Adipocyte (in vitro differentiated cells): ENCODE measurements at regions not wholly inside any gene's neighbourhood (a gene's known extent, or its start where the extent isn't known, plus 50 kb on each side); places are given as distances from the start of the nearest gene placed in this dataset.

Experiments
- DNase-seq: peaks from one replicate; pipeline ENCODE4 v3.0.0-alpha.2; 2015; ENCODE audit warnings: low read depth
- H3K27me3 ChIP-seq: replicated peaks from 2 replicates; pipeline ENCODE4 v1.7.0; 2013; ENCODE audit warnings: mild to moderate bottlenecking, low read length, moderate library complexity; ENCODE audit not compliant: control insufficient read depth, insufficient read depth
- H3K36me3 ChIP-seq: 2 replicates; pipeline ENCODE4 v1.7.0; 2013; ENCODE audit warnings: low read length, mild to moderate bottlenecking, moderate library complexity; ENCODE audit not compliant: control insufficient read depth, insufficient read depth, severe bottlenecking
- H3K4me1 ChIP-seq: 2 replicates; pipeline ENCODE4 v1.7.0; 2013; ENCODE audit warnings: mild to moderate bottlenecking, low read length, moderate library complexity; ENCODE audit not compliant: control insufficient read depth, insufficient read depth
- H3K4me3 ChIP-seq: 2 replicates; pipeline ENCODE4 v1.7.0; 2013; ENCODE audit warnings: mild to moderate bottlenecking, low read length, moderate library complexity
- H3K9ac ChIP-seq: 2 replicates; pipeline ENCODE4 v1.7.0; 2013; ENCODE audit warnings: mild to moderate bottlenecking, low read length, moderate library complexity
- H3K9me3 ChIP-seq: 2 replicates; pipeline ENCODE4 v1.7.0; 2013; ENCODE audit warnings: mild to moderate bottlenecking, low read length, moderate library complexity; ENCODE audit not compliant: control insufficient read depth

DNA sequence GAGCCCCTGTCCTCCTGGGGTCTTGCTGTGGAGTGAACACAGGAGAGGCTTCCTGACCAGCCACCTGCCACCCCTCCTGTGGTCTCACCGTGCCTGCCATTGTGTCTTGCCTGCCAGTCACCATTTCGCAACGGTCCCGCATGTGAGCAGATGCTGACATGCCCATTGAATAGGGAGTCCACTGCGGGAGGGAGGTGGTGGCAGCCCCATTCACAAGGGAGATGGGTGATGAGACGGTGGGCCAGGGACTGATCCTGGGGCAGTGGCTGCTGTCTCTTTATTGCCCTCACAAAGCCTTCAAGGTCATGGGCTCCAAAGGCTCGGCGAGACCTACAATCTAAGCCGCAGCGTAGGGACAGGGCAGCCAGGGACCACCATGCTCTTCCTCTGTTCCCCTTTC is 76.0 kb upstream of the NPTX2 start:
- Histone ChIP-seq H3K4me3 (no peak overlapping the region), H3K36me3 (no peaks in the 10 kb centered on the region), H3K9ac (no peak overlapping the region), H3K9me3 (peaks cover 7% of the 10 kb centered on the region), H3K4me1 (no peaks in the 10 kb centered on the region), H3K27me3 (peaks cover 3% of the 10 kb centered on the region)
- DNase-seq: no peak

DNA sequence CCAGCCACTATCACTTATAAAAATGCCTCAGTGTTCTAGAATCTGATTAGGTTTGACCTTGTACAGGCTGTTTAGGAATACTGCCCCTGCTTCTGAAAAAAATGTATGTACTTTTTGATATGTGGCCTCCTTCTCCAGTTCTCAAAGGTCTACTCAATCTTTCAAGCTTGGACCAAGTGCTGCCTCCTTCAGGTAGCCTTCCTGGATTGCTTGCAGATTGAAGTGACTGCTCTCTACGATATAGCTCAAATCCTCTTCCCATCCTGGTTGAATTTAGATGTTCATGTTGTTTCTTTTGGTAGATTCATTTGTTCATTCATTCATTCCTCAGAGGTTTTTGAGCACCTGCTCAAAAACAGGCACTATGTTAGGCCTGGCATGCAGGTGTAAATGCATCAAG is 77.2 kb upstream of the NPTX2 start:
- Histone ChIP-seq H3K9ac (no peak overlapping the region), H3K36me3 (no peaks in the 10 kb centered on the region), H3K4me3 (no peak overlapping the region), H3K4me1 (no peaks in the 10 kb centered on the region), H3K27me3 (peaks cover 3% of the 10 kb centered on the region), H3K9me3 (peaks cover 7% of the 10 kb centered on the region)
- no peak for DNase-seq

DNA sequence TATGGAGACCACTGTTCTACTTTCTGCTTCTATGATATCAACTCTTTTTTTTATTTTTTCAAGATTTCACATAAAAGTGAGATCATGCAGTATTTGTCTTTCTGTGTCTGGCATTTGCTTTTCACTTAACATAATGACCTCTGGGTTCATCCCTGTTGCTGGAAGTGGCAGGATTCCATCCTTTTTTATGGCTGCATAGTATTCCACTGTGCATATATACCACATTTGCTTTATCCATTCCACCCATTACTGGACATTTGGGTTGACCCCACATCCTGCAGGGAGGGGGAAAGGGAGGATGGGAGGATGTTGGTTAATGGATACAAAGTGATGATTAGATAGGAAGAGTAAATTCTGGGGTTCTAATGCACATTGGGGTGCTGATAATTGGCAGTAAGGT is 80.3 kb upstream of the NPTX2 start:
- H3K36me3 ChIP-seq: no peaks in the 10 kb centered on the region
- no peak overlapping the region for H3K9ac ChIP-seq
- H3K4me3 ChIP-seq: no peak overlapping the region
- no peak for DNase-seq
- no peaks in the 10 kb centered on the region for H3K27me3 ChIP-seq
- no peaks in the 10 kb centered on the region for H3K4me1 ChIP-seq
- peaks cover 7% of the 10 kb centered on the region for H3K9me3 ChIP-seq

GRCh38 chr7:98534493-98534892 is 82.6 kb upstream of the NPTX2 start:
- Histone ChIP-seq H3K27me3 (no peaks in the 10 kb centered on the region), H3K9ac (no peak overlapping the region), H3K4me3 (no peak overlapping the region), H3K9me3 (peaks cover 7% of the 10 kb centered on the region), H3K36me3 (no peaks in the 10 kb centered on the region), H3K4me1 (no peaks in the 10 kb centered on the region)
- no peak for DNase-seq

DNA sequence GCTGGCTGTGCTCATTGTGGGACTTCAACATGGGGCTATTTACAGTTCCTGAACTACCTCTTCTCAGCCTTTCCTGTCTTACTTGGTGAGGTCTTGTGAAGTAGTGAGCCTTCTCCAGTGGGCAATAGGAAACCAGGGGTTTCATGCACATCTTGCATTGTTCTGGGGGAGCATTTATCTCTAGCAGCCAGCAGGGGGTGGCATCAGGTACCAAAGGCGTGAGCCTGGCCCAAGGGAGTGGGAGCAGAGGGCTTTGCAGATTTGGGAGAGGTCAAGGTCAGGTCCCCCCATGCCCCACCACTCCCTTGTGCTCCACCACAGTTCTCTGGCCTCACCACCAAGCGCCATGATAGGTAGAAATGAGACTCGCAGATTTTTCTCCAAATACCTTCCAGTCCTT is 85.4 kb upstream of the NPTX2 start:
- Histone ChIP-seq H3K36me3 (no peaks in the 10 kb centered on the region), H3K9ac (no peak overlapping the region), H3K27me3 (no peaks in the 10 kb centered on the region), H3K4me1 (no peaks in the 10 kb centered on the region), H3K4me3 (no peak overlapping the region), H3K9me3 (peaks cover 5% of the 10 kb centered on the region)
- no peak for DNase-seq

DNA sequence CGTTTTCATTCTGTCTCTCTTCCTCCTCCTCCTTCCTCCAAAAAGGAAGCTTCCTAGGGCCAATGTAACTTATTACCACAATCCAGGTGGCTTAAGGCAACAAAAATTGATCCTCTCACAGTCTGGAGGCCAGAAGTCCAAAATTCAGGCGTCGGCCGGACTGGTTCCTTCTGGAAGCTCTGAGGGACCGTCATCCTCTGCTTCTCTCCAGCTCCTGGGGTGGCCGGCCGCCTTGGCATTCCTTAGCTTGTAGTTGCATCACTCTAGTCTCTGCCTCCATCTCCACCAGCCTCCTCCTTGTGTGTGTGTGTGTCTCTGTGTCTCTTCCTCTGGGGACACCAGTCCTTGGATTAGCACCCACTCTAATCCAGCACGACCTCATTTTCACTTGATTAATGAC is 89.0 kb upstream of the NPTX2 start:
- peaks cover 5% of the 10 kb centered on the region for H3K9me3 ChIP-seq
- no peaks in the 10 kb centered on the region for H3K4me1 ChIP-seq
- no peak for DNase-seq
- no peaks in the 10 kb centered on the region for H3K27me3 ChIP-seq
- H3K9ac ChIP-seq: no peak overlapping the region
- no peak overlapping the region for H3K4me3 ChIP-seq
- no peaks in the 10 kb centered on the region for H3K36me3 ChIP-seq

GRCh38 chr7:98526059-98526458 is 91.0 kb upstream of the NPTX2 start:
- Histone ChIP-seq H3K4me1 (no peaks in the 10 kb centered on the region), H3K36me3 (no peaks in the 10 kb centered on the region), H3K4me3 (no peak overlapping the region), H3K27me3 (no peaks in the 10 kb centered on the region), H3K9ac (no peak overlapping the region), H3K9me3 (peaks cover 5% of the 10 kb centered on the region)
- no peak for DNase-seq

GRCh38 chr7:98521089-98521692 is 95.9 kb upstream of the NPTX2 start:
- Histone ChIP-seq H3K9me3 (peaks cover 5% of the 10 kb centered on the region), H3K27me3 (no peaks in the 10 kb centered on the region), H3K4me3 (no peak overlapping the region), H3K9ac (no peak overlapping the region), H3K36me3 (no peaks in the 10 kb centered on the region), H3K4me1 (no peaks in the 10 kb centered on the region)
- no peak for DNase-seq

DNA sequence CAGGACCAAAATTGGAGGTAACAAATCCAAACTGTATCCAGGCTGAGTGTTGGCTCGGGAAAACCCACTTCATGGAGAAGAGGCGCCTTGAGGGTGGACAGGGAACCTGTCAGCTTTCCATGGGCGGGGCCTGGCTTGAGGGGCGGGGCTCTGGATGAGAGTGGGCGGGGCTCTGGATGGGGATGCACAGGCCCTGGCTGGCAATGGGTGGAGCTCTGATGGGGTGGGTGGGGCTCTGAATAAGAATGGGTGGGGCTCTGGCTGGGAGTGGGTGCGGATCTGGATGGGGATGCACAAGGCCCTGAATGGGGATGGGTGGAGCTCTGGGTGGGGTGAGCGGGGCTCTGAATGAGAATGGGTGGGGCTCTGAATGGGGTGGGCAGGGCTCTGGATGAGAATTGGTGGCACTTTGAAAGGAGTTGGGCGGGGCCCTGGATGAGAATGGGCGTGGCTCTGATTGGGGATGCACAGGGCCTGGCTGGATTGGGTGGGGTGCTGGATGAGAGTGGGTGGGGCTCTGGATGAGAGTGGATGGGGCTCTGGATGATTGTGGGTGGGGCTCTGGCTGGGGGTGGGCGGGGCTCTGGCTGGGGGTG is 96.6 kb upstream of the NPTX2 start:
- Histone ChIP-seq H3K27me3 (no peaks in the 10 kb centered on the region), H3K4me3 (no peak overlapping the region), H3K9me3 (peaks cover 5% of the 10 kb centered on the region), H3K9ac (no peak overlapping the region), H3K4me1 (no peaks in the 10 kb centered on the region), H3K36me3 (no peaks in the 10 kb centered on the region)
- no peak for DNase-seq

GRCh38 chr7:98518159-98518947 is 98.7 kb upstream of the NPTX2 start:
- Histone ChIP-seq H3K36me3 (no peaks in the 10 kb centered on the region), H3K4me3 (no peak overlapping the region), H3K9me3 (peaks cover 2% of the 10 kb centered on the region), H3K4me1 (no peaks in the 10 kb centered on the region), H3K27me3 (no peaks in the 10 kb centered on the region), H3K9ac (no peak overlapping the region)
- no peak for DNase-seq

GRCh38 chr7:98515201-98515600 is 101.9 kb upstream of the NPTX2 start:
- Histone ChIP-seq H3K9me3 (no peaks in the 10 kb centered on the region), H3K27me3 (no peaks in the 10 kb centered on the region), H3K9ac (no peak overlapping the region), H3K4me3 (no peak overlapping the region), H3K4me1 (no peaks in the 10 kb centered on the region), H3K36me3 (no peaks in the 10 kb centered on the region)
- DNase-seq: no peak
